Epithelial cell of prostate (primary cell): ENCODE measurements at regions not wholly inside any gene's neighbourhood (a gene's known extent, or its start where the extent isn't known, plus 50 kb on each side); places are given as distances from the start of the nearest gene placed in this dataset.
"Not testable (repeated sequence)": the region's sequence is repeated elsewhere in the genome, so short reads cannot be mapped to it uniquely, and the experiment has no call there.

Experiments used
- DNase-seq: peaks from one replicate; pipeline ENCODE4 v3.0.0-alpha.2; 2011; ENCODE audit warnings: low read depth, low spot score
- H3K27ac ChIP-seq: fragments of 450-650 bp; 2 replicates; pipeline ENCODE4 v1.5.1; 2017; ENCODE audit warnings: mild to moderate bottlenecking

DNA sequence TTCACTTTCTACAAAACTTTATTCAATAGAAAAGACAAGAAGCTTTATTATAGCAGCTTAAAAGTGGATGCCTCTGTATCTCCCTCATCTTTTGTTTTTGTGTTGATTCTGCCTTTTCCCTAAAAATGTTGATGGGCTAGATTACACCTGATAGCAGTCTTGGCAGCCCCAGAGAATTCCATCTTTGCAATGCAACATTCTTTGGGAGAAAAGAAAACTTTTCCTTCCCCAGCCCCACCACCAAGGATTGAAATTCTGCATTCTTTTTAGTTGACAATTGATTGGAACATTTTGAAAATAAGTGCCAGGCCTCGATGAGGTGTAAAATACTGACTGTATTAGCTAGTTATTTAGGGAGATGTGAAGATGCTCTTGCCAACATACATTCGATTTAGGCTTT is 306.8 kb upstream of the G2E3 start:
- DNase-seq = no peak
- no peak overlapping the region for H3K27ac ChIP-seq

DNA sequence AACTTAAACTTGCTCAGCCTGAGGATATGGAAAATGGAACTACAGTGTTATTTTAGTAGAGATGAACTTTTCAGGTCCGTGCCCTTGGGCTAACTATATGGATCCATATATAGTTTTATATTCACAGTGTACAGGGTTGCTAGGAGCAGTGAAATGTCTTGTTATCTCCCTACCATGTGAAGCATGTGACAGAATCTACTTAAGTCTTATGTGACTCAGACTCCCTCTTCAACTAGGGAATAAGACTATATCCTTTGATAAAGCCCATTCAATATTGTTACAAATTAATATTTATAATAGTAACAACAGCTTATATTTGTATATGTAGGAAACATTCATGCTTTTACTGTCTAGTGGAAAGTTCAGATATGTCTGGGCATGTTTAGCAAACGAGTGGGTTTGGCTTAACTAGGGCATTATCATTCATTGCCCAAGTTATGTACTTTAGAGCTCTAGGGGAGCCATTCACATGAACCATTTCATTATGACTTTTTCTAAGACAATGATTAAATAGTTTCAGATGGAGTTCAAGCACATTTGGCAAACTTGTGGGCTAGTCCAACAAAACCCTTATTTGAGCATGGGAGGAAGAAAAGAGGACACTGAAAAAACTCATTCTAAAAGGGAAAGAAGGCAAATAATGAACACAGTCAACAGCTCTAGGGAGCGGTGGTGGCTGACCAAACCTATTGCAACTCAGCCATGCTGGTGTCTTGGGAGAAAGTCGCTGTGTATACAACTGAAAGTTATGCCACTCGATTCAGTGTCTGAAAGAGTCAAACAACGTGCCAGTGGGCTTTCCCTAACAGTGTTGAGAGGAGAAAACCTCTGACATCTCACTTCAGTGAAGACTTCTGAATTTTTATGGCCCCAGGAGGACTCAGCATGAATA is 305.9 kb upstream of the G2E3 start:
- peak; percentile 16 for DNase-seq
- peak overlapping the region; percentile 25 for H3K27ac ChIP-seq

DNA sequence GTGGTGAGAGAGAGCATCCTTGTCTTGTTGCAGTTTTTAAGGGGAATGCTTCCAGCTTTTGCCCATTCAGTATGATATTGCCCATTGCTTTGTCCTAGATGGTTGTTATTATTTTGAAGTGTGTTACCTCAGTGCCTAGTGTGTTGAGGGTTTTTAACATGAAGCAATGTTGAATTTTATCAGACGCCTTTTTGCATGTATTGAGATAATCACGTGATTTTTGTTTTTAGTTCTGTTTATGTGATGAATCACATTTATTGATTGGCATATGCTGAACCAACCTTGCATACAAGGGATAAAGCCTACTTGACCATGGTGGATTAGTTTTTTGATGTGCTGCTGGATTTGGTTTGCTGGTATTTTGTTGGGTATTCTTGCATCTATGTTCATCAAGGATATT is 302.3 kb upstream of the G2E3 start:
- DNase-seq = no peak
- no peak overlapping the region for H3K27ac ChIP-seq

DNA sequence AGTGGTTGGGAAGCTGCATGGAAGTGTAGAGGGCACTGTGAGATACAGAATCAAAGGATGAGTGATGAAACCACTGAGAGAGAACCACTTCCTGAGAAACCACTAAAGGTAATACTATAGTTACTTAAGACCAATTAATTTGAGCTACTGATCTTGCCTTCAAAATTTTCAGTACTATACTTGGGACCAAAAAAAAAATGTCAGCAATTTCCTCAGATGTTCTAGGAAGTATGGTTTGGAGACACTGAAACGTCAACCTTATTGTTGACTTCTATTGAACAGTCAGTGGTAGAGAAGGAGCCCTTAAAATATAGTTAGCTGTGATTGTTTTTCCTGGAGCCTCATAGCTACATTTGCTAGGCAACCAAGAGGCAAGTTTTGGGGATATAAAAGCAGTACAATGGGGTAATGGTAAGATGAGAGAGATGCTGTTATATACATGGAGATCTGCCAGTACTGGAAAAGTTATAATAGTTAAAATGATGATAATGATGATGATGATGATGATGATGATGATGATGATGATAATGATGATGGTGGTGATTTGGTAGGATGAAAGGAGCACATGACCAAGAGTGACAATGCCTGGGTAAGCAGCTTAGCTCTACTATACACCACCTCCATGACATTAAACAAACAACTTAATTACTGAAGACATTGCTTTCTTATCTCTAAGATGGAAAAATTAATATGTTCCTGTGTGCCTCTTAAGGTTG is 300.9 kb upstream of the G2E3 start:
- DNase-seq = no peak
- no peak overlapping the region for H3K27ac ChIP-seq

DNA sequence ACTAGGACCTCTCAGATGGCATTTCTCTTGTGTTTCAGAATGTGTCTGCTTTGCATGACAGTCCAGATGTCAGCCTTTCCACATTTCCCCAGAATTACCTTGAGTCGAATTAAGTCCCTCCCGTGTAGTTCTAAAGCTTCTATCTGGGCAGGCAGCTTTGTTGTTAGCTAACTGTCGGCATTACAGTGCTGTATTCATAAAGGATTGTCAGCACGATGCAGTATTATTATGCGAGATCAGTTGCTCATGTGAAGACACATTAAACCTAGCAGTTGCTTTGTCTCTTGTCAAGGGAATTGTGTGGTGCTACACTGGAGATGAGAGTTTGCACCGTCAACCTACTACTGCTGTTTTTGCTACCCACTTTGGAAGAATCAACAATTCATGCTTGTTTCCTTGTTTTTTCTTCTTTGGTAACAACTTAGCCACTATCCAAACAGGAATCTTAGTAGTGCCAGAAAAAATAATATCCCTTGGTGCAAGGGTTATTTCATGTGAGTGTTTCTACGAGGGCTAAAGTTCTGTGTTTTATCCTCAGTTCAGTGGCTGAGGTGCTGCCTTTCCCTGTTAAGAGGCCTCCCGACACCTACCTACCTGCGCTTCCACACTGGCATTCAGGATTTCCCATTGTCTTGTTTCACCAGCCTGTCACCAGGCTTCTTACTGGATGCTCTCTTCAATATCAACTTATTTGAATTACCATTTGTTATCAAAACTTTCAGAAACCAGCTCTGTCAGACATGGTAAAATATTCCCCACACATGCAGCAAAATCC is 297.9 kb upstream of the G2E3 start:
- no peak for DNase-seq
- no peak overlapping the region for H3K27ac ChIP-seq

DNA sequence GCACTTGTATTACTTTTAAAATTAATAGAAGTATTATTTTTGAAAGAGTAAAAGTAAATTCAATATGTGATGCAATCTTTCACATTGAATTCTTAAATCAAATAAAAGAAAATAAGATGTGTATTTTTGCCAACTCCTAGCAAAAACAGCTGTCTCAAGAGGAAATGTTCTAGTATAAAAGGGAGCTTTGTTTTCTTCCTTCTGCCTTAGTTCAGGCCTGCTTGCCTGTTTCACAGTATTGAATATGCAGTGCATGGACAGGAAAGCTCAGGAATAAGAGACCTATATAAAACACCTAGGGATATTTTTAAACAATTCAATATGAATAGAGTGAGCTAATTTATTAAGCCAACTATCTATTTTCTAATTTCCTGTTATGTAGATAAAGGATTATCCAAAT is 294.8 kb upstream of the G2E3 start:
- no peak overlapping the region for H3K27ac ChIP-seq
- DNase-seq = no peak

DNA sequence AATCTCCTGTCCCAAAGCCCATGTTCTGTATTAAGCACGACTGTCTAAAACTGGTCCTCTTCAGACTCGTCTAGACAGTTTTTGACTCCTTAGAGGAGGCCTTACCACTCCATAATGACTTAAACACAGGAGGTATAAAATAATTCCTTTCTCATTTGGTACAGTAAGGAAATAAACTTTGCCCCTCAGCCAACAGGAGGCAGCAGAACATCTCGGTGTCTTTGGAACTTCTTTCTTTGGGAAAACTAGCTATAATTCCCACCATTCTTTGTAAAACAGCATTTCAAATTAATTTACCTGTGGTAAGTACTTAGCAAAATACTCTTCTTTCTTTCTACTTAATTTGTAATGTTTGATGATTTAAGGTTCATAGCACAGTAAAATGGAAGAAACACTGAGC is 292.7 kb upstream of the G2E3 start:
- no peak overlapping the region for H3K27ac ChIP-seq
- DNase-seq = no peak

DNA sequence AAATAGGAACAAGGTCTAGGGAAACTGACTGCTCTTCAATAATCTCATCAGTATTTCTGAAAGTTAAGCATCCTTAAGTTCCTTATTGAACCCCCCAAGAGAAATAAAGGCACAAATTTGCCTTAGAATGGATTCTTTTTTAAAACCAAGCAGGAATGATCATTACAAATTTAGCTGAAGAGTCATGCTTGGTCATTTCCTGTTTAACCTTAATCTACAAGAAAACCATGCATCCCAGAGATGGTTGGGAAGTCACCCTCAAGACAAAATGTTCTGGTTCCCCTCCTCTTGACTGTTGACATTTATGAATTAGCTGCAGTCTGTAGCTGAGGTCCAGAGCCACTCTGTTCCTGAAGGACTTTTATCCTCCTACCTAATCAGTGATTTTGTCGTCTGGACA is 291.8 kb upstream of the G2E3 start:
- no peak for DNase-seq
- H3K27ac ChIP-seq = no peak overlapping the region

DNA sequence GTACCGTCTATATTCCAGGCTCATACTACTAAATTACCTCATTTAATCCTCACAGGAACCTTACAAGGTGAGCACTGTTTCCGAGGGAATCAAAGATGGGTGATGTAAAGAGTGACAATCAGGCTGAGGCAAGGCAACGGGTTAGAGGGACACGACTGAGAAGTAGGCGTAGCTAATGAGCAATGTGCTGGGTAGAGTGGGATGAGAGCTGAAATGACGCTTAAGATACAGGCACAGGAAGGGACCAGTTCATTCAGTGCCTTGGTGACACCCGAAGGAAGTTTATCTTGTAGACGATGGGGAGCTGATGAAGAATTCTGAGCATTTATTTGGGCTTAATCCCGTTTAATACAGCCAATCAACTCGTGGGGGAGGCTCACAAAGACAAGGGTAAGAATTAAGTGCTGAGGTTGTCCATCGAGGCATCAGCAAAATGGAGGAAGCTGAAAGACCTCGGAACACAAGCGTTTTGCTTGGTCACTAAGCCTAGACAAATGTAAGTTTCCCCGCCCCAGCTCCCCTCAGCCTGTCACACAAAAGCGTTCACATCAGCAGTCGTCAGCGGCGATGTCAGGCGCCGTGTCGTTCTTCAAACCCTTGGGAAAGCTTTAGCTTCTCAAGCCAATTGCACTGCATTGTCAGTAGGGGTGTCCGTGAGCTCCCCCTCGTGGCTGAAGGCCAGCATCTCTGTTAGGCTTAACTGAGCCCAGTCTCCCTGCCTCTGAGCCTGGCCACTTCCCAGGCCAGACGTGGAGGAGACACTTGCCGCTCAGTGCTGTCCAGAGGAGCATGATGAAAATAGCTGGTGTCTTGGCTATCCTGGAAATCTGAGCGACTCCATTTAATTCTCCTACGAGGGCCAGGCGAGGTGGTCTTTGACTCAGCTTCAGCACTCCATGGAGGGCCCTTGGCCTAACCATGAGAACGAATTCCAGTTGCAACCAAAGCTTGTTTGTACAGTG is 288.5 kb upstream of the G2E3 start:
- no peak overlapping the region for H3K27ac ChIP-seq
- peak; percentile 3 for DNase-seq

DNA sequence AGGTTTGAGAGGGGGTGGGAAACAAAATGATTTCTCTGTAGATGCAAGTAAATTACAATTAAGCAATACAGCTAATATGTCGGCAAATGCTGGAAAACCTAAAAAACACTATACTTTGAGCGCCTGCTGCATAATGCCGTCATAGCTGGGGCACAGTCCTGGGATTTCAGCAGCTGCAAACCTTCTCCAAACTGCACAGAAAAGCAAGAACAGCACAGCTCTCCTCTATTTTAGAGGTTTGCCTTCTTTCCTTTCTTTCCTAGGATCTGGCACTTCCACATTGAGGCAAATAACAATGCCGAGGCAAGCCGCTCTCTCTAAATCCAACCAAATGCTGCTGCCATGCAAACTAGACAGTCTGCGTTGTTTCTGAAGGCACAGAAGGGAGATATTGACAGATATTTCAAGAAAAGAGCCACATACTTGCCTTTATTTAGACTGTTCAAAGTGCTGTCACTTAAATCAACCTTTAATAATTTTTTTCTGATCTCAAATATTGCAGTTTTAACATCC is 287.1 kb upstream of the G2E3 start:
- DNase-seq = no peak
- no peak overlapping the region for H3K27ac ChIP-seq

DNA sequence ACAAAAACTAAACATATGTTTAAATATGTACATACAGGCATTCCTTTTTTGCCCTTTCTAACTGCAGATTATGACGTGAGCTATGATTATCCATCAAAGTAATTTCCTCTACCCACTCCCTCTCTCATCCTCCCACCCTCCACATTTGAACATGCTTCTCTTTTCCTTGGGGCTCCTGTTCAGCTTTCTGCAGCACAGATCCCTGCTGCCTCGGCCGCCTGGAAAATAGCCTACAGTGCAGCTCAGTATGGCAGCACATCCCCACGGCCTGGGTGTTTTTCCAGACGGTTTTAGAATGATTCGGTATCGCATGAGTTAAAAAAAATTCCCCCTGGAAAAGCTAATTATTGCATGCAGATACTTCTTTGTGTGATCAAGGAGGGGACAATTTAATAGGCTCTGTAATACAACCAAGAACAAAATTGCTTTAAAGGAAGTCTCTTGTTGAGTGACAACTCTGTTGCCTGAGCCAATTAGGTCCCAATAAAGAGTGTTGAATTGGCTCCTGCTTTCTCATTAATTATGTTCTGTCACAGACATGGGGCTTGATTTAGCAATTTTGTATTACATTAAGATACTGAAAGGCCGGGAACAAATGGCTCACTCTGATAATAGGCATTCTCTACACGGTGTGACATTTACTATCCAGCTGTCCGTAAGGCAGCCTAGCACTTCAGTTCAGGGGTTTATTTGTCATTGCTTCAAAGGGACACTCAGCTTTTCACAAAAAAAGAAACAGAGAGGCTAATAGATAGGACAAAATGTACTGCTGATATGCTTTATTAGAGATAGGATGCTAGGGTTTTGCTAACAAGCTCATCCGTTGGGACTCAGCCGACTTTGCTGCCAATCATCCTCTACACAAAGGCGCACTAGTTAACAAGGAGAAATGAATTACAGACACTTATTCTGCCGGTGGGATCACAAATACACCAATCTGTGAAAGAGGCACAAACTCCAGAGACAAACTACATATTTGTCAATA is 285.8 kb upstream of the G2E3 start:
- DNase-seq = no peak

DNA sequence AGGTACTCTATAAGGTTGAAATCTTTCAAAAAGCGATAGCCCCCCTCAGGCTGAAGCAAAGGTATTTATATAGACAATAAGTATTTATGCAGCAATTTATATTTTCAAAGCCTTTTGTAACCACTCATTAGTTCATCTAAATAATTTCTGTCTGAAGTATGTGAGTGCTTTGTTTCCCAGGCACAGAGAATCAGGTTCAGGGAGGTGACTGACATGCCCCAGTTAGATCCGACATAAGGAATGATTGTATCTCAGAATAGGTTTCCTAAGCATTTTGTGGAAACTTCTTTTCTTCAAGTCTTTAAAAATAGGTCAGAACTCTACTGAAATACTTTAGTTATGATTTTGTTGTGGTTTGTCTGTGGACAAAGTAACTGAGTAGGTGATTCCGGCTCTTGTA is 283.4 kb upstream of the G2E3 start:
- DNase-seq = no peak
- no peak overlapping the region for H3K27ac ChIP-seq

More for the DNA sequence above, 285.8 kb upstream of the G2E3 start:
- H3K27ac ChIP-seq = no peak overlapping the region

DNA sequence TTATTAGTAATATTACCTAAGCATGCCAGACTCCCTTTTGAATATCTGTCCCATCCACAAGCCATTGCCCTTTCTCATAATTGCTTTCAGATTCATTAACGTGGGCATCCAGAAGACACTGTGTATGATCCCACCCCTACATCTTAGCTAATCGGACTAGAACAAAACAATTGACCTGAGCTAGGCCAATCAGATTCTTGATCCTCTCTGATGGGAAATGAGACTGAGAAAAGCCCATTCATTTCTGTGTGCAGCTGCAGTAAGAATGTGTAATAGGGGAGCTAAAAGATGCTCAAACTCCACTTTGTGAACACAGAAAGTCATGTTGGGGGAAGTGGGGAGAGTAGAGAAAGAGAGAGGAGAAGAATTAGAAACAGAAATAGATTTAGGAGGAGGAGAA is 281.7 kb upstream of the G2E3 start:
- no peak overlapping the region for H3K27ac ChIP-seq
- no peak for DNase-seq

DNA sequence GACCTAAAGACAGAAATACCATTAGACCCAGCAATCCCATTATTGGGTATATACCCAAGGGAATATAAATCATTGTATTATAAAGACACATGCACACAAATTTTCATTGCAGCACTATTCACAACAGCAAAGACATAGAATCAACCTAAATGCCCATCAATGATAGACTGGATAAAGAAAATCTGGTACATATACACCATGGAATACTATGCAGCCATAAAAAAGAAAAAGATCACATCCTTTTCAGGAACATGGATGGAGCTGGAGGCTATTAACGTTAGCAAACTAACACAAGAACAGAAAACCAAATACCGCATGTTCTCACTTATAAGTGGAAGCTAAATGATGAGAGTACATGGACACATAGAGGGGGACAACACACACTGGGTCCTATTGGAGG is 280.1 kb upstream of the G2E3 start:
- not testable (repeated sequence) for H3K27ac ChIP-seq, DNase-seq

DNA sequence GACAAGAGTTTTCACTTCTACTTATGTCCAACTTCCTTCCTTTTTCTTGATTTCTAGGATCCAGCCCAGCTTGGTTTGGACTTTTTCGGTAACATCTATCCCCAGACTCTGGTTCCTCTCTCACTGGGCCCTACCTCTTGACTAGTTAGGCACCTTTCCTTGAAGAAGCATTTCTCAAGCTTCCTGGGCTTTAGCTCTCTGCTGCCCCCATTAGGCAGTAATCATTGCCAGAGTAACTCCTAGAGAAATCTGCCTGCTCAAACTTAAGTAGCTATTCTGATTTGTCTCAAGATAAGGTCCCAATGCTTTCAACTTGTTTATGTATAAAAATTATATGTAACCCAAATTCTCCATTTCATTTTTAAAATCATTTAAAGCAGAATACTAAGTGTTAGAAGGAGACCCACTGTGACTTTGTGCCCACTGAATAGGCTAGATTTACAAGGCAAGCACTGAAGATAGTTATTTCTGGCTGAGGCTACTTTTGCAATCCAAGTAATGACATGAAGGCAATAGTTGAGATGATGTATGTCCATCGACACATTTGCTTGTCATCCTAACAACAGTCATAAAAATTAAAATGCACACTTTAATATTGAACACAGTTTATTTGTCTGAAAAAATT is 275.0 kb upstream of the G2E3 start:
- H3K27ac ChIP-seq = no peak overlapping the region
- peak; percentile 2 for DNase-seq

DNA sequence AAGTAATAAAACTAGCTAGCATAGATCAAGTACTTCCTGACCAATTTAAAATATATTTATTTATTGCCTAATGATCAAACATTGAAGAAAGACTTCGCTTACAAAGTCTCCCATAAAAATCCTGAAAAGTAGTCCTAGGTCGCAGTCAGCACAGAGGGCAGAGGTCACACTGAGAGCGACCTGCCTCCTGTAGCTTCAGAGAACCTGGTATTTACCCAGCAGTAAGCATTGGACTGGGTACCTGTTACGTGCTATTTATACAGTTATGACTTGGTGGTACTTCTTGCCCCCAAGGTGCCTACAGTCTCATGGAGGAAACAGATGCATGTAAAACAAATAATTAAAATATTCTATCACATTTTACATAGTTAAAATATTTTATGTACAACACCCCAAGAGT is 274.1 kb upstream of the G2E3 start:
- no peak for DNase-seq
- no peak overlapping the region for H3K27ac ChIP-seq

DNA sequence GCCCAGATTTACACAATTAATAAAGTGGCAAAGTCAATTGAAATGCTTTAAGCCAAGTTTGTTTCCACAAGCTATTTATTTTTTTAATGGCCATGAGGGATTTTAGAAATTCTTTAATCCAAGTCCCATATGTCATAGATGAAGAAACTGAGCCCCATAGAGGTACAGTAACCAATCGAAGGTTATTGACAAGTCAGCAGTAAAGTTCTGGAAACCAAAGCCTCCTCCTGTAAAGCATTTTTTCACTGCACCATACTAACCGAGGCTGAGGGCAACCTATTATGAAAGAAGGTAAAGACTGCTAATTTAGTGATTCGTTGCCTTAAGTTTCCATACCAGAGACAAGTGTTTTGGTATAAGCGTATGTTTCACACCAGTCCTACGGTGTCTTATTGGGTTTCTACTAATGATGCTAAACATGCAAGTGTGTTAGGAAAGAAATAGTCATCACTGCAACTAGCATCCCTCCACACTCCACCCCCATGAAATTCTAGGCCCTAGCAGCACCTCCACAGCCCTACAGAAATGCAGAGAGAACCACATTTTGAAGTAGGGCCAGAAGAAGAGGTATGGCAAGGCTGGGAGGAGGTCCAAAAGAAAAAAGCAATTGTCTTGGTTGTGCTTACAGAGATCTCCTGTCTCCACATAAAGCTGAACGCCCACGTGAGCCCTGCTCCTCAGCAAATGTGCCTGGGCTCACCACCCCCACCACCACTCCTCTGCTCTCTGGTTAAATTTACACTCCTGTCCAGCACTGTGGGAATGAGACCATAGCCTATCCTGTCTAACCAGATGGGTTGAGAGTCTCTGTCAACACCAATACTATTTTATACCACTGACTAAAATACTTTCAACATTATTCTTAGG is 271.1 kb upstream of the G2E3 start:
- no peak overlapping the region for H3K27ac ChIP-seq
- no peak for DNase-seq
